AG04450 (cell line): ENCODE measurements at regions not wholly inside any gene's neighbourhood (a gene's known extent, or its start where the extent isn't known, plus 50 kb on each side); places are given as distances from the start of the nearest gene placed in this dataset.

ENCODE experiments used
- CTCF ChIA-PET: fragments of 300-600, 350-600 bp; formaldehyde crosslinking; extraction: SDS; loops from one replicate; lab custom pipeline; 2022; ENCODE audit warnings: antibody characterized with exemption, inconsistent platforms; lab: Charles Lee
- POLR2A ChIA-PET: fragments of 350-600 bp; formaldehyde crosslinking; extraction: SDS; loops from one replicate; lab custom pipeline; 2021; ENCODE audit warnings: antibody characterized with exemption, inconsistent platforms; lab: Yijun Ruan, JAX
- DNase-seq: peaks from one replicate; pipeline ENCODE4 v3.0.0-alpha.2; 2011; ENCODE audit warnings: low read depth, low spot score
- H3K27ac ChIP-seq: one replicate; pipeline ENCODE4 v1.5.1; 2012; ENCODE audit warnings: low read depth, low read length, control low read depth
- H3K27me3 ChIP-seq: one replicate; pipeline ENCODE4 v1.6.0; 2012; ENCODE audit warnings: low read length; ENCODE audit not compliant: control insufficient read depth, insufficient read depth
- H3K4me3 ChIP-seq: 2 replicates; pipeline ENCODE4 v1.5.1; 2011; ENCODE audit warnings: mild to moderate bottlenecking, low read depth, low read length, control low read depth
- H3K9me3 ChIP-seq: 2 replicates; pipeline ENCODE4 v1.5.1; 2012; ENCODE audit warnings: low read length; ENCODE audit not compliant: control insufficient read depth, insufficient read depth
- TF ChIP-seq, protein P1 (sequence below): IDR thresholded peaks from 2 replicates; pipeline ENCODE4 v1.5.1; 2011; ENCODE audit warnings: low read depth, low read length, control low read depth, inconsistent platforms

DNA sequence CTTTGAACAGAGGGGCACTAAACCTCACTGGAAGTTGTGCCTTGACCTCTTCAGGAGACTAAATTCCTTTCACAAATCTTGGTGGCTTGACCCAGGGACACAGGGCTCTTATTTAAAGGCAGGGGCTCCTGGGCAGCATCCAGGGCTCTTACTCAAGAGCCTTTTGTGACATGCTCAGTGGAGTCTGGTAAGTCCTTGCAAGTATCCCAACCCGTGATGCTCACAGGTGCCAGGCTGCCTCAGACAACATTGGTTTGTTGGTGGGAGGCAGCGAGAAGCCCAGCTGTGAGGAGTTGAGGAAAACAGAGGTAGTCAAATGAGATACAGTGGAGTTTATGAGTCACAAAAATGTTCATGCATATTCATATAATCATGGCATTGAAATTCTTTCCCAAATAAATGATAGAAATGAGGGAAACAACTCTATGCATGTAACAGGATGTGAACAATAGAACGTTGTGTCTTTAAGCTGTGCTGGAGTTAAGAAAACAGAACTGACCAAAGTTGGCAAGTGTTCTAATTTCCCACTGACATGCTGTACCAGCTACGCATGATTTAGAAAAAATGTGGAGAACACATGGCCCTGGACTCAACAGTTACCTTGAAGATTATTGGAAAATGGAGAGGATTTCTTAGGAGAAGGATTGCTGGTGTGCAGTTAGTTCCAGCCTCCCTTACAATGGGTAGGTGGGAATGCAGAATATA lies 654.5 kb upstream of the COBL start:
- TF ChIP-seq, protein P1, sequence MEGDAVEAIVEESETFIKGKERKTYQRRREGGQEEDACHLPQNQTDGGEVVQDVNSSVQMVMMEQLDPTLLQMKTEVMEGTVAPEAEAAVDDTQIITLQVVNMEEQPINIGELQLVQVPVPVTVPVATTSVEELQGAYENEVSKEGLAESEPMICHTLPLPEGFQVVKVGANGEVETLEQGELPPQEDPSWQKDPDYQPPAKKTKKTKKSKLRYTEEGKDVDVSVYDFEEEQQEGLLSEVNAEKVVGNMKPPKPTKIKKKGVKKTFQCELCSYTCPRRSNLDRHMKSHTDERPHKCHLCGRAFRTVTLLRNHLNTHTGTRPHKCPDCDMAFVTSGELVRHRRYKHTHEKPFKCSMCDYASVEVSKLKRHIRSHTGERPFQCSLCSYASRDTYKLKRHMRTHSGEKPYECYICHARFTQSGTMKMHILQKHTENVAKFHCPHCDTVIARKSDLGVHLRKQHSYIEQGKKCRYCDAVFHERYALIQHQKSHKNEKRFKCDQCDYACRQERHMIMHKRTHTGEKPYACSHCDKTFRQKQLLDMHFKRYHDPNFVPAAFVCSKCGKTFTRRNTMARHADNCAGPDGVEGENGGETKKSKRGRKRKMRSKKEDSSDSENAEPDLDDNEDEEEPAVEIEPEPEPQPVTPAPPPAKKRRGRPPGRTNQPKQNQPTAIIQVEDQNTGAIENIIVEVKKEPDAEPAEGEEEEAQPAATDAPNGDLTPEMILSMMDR: no peak
- no peak for DNase-seq
- Histone ChIP-seq H3K27me3 (no peaks in the 10 kb centered on the region), H3K4me3 (no peak overlapping the region), H3K9me3 (peaks cover 10% of the 10 kb centered on the region), H3K27ac (no peak overlapping the region)
- POLR2A ChIA-PET: no interaction called here
- CTCF ChIA-PET: no interaction called here

DNA sequence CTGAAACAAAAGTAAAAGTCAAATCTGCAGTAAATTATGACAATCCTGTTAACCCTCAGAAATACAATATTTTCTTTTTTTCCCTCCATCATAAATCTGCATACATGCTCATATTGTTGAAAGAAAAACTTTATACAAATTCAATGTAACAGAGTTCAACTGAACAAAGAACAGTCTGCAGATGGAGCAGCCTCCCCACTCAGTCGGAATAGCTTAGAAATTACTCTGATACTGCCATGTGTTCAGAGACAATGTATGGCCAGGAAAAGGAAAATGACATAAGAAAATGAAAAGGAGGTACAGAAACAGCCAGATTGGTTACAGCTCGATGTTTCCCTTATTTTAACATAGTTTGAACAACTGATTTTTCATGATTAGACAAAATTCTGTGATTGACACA lies 651.9 kb upstream of the COBL start:
- DNase-seq: no peak
- TF ChIP-seq, protein P1: no peak
- H3K27ac ChIP-seq: no peak overlapping the region
- H3K27me3 ChIP-seq: no peaks in the 10 kb centered on the region
- peaks cover 10% of the 10 kb centered on the region for H3K9me3 ChIP-seq
- POLR2A ChIA-PET: no interaction called here
- no peak overlapping the region for H3K4me3 ChIP-seq
- CTCF ChIA-PET: no interaction called here

DNA sequence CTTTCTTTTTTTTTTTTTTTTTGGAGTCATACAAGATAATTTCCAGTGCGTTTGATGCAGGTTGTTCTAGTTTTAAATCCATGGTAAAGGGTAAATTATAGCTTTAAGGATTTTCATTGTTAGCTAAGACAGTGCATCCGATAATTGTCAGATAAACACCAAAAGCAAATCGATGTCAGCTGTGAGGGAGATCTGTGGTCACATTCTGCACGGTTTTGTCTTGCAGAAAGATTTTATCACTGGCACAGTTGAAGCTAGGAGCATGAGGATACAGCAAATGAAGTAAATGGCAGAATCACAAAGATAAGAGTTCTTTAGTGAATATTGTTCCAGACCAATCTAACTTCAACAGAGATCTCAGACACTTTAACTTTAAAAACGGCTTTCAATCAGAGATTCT lies 648.8 kb upstream of the COBL start:
- H3K4me3 ChIP-seq: no peak overlapping the region
- DNase-seq: no peak
- H3K27ac ChIP-seq: no peak overlapping the region
- TF ChIP-seq, protein P1: no peak
- H3K9me3 ChIP-seq: no peaks in the 10 kb centered on the region
- CTCF ChIA-PET: interaction anchor here (0.7 kb wide), 1 partner anchor 220 kb away, joined by 5 read pairs; no protein-coding TSS in a partner anchor
- POLR2A ChIA-PET: no interaction called here
- H3K27me3 ChIP-seq: no peaks in the 10 kb centered on the region

DNA sequence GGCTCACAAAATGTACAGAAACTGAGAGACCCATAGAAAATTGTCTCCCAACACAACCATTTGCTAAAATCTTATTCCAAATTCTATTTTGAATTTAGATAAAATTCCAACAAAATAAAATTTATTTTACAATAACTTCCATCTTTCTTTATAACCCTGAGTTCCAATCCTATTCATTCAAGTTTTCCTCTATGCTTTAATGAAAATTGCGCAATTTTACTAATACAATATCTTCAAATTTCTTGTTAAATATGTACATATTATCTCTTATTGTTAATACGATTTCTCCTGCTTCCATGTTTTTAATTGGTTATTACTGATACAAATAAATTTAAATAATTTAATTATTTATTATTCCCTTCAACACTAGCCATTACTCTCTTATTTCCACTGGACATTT lies 645.2 kb upstream of the COBL start:
- no peak for DNase-seq
- POLR2A ChIA-PET: no interaction called here
- no peak overlapping the region for H3K4me3 ChIP-seq
- no peaks in the 10 kb centered on the region for H3K27me3 ChIP-seq
- peaks cover 7% of the 10 kb centered on the region for H3K9me3 ChIP-seq
- TF ChIP-seq, protein P1: no peak
- CTCF ChIA-PET: no interaction called here
- no peak overlapping the region for H3K27ac ChIP-seq

DNA sequence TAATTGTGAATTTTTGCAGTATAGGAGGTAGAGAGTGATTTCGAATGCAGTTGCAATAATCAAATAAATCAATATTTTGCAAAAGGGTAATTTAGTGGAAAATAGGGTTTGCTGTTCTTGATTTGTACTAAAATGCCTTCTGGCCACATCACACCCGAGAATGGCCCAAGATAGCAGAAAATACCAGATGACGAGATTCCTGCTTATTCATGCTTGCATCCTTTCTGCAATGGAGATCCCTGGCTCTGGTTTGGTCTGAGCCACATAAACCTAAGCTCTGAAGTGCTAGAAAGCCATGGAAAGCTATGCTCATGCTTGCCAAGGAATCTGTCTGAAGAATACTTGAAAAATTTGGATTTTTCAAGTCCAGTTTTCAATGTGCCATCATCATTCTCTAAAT lies 634.2 kb upstream of the COBL start:
- H3K9me3 ChIP-seq: peaks cover 14% of the 10 kb centered on the region
- TF ChIP-seq, protein P1: no peak
- no peak overlapping the region for H3K4me3 ChIP-seq
- no peaks in the 10 kb centered on the region for H3K27me3 ChIP-seq
- DNase-seq: no peak
- ChIA-PET POLR2A (no interaction called here), CTCF (no interaction called here)
- H3K27ac ChIP-seq: no peak overlapping the region
